Sigmoid colon (tissue), 3 donors: ENCODE measurements at regions not wholly inside any gene's neighbourhood (a gene's known extent, or its start where the extent isn't known, plus 50 kb on each side); places are given as distances from the start of the nearest gene placed in this dataset.

Experiments
- POLR2A ChIP-seq, 2 donors: fragments of 450-650 bp; IDR thresholded peaks; one replicate each; pipeline ENCODE4 v1.6.1; 2016; ENCODE audit warnings: antibody characterized with exemption in 2 of 2, mild to moderate bottlenecking in 2 of 2, moderate library complexity in 2 of 2
- TF ChIP-seq, protein P1 (sequence below), 4 experiments: fragments of 450-650 bp in 3 of 4; fragments of 200-600 bp in 1 of 4; IDR thresholded peaks; one replicate each; pipeline ENCODE4 v1.5.1; 2016 to 2019; ENCODE audit warnings: antibody characterized with exemption in 4 of 4, mild to moderate bottlenecking in 3 of 4, moderate library complexity in 2 of 4

DNA sequence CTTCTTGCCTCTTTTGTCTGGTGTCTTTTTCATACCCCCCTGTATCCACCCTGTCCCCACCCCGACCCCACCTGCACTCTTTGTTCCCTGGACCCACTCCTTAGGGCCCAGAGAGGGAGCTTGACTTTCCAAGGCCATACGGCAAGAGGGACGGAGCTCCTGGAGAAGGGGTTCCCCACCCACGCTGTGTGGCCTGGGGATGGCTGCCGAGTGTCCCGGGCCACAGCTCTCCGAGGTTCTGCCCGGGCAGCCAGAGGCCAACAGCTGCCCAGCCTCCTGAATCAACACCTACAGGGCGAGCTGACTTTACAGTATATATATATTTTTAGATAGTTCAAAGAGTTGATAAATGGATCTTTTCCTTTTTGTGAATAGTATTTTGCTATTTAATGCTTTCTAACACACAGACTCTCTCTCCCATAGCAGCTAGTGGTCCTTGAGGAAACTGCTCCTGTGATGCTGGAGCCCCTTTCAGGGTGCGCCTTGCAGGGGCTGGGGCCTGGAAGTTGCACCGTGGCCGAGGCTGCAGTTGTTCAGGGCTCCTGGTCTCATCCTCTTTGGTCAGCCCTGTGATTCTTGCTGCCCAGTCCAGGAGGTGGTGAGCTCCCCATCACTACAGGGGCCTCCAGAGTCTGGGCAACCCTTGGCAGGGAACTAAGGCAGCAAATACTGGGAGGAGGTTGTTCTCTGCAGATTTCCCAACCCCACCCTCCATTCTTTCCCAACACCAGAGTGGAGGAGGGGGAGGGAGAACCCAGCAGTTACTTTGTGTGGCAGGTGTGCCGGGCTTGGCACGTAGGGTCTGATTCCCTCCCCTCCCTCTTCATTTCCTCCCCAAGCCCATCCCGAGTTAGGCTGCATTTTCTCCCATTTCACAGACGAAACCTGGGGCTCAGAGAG is 321.6 kb downstream of the PTPRU start:
- TF ChIP-seq, protein P1, sequence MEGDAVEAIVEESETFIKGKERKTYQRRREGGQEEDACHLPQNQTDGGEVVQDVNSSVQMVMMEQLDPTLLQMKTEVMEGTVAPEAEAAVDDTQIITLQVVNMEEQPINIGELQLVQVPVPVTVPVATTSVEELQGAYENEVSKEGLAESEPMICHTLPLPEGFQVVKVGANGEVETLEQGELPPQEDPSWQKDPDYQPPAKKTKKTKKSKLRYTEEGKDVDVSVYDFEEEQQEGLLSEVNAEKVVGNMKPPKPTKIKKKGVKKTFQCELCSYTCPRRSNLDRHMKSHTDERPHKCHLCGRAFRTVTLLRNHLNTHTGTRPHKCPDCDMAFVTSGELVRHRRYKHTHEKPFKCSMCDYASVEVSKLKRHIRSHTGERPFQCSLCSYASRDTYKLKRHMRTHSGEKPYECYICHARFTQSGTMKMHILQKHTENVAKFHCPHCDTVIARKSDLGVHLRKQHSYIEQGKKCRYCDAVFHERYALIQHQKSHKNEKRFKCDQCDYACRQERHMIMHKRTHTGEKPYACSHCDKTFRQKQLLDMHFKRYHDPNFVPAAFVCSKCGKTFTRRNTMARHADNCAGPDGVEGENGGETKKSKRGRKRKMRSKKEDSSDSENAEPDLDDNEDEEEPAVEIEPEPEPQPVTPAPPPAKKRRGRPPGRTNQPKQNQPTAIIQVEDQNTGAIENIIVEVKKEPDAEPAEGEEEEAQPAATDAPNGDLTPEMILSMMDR (IDR thresholded peaks at IDR 0.05): no peak
- TF ChIP-seq POLR2A (IDR thresholded peaks at IDR 0.05): no peak
